Liver (tissue), 8 donors: ENCODE measurements at regions not wholly inside any gene's neighbourhood (a gene's known extent, or its start where the extent isn't known, plus 50 kb on each side); places are given as distances from the start of the nearest gene placed in this dataset.

Experiments
- DNase-seq: peaks from one replicate; pipeline ENCODE4 v3.0.0-alpha.2; 2017; ENCODE audit warnings: low spot score
- H3K27ac ChIP-seq, 2 donors: one replicate each; pipeline ENCODE4 v1.7.0; 2013; ENCODE audit warnings: inconsistent platforms in 2 of 2, low read length in 2 of 2, control low read depth in 1 of 2, low read depth in 1 of 2, mild to moderate bottlenecking in 1 of 2
- H3K27me3 ChIP-seq, 4 donors: one replicate each; pipeline versions ENCODE4 v1.6.1 to v1.7.0; 2013; ENCODE audit warnings: low read length in 3 of 4, inconsistent platforms in 1 of 4, mild to moderate bottlenecking in 1 of 4, moderate library complexity in 1 of 4; ENCODE audit not compliant: control insufficient read depth in 4 of 4, insufficient read depth in 4 of 4
- H3K36me3 ChIP-seq, 4 donors: one replicate each; pipeline versions ENCODE4 v1.6.1 to v1.7.0; 2013; ENCODE audit warnings: low read length in 3 of 4, mild to moderate bottlenecking in 3 of 4, low read depth in 1 of 4, moderate library complexity in 1 of 4; ENCODE audit not compliant: control insufficient read depth in 4 of 4, insufficient read depth in 3 of 4
- H3K4me1 ChIP-seq, 4 donors: one replicate each; pipeline versions ENCODE4 v1.6.1 to v1.7.0; 2013; ENCODE audit warnings: low read length in 3 of 4, mild to moderate bottlenecking in 3 of 4, moderate library complexity in 1 of 4; ENCODE audit not compliant: control insufficient read depth in 4 of 4, insufficient read depth in 4 of 4
- H3K4me3 ChIP-seq, 3 donors: one replicate each; pipeline versions ENCODE4 v1.6.1 to v1.7.0; 2013; ENCODE audit warnings: low read length in 3 of 3, control low read depth in 1 of 3, low read depth in 1 of 3, mild to moderate bottlenecking in 1 of 3
- H3K9ac ChIP-seq, 2 donors: one replicate each; pipeline ENCODE4 v1.7.0; 2013; ENCODE audit warnings: low read length in 2 of 2, mild to moderate bottlenecking in 2 of 2, moderate library complexity in 2 of 2, control low read depth in 1 of 2, low read depth in 1 of 2
- H3K9me3 ChIP-seq, 4 donors: one replicate each; pipeline versions ENCODE4 v1.6.1 to v1.7.0; 2013; ENCODE audit warnings: low read length in 3 of 4; ENCODE audit not compliant: control insufficient read depth in 4 of 4
- ATF3 ChIP-seq: IDR thresholded peaks from 2 replicates; pipeline ENCODE4 v1.6.1; 2016; ENCODE audit warnings: antibody characterized with exemption
- CTCF ChIP-seq: fragments of 150-350 bp; IDR thresholded peaks from 2 replicates; pipeline ENCODE4 v1.5.1; 2017; ENCODE audit warnings: improper control_type of control experiment, low read depth, low read length; ENCODE audit not compliant: missing input control
- EGR1 ChIP-seq, 2 donors: IDR thresholded peaks; 2 replicates each; pipeline ENCODE4 v1.6.1; 2016 to 2018; ENCODE audit warnings: antibody characterized with exemption in 2 of 2, low read depth in 2 of 2
- FOXA1 ChIP-seq: IDR thresholded peaks from 2 replicates; pipeline ENCODE4 v1.6.1; 2016; ENCODE audit warnings: antibody characterized with exemption
- FOXA2 ChIP-seq: IDR thresholded peaks from 2 replicates; pipeline ENCODE4 v1.6.1; 2016; ENCODE audit warnings: antibody characterized with exemption
- GABPA ChIP-seq, 2 donors: IDR thresholded peaks in 1 of 2; conservative IDR thresholded peaks in 1 of 2; 2 replicates each; pipeline ENCODE4 v1.6.1; 2016; ENCODE audit warnings: antibody characterized with exemption in 2 of 2, mild to moderate bottlenecking in 1 of 2, moderate library complexity in 1 of 2
- HNF4A ChIP-seq, 2 donors: conservative IDR thresholded peaks; 2 replicates each; pipeline ENCODE4 v1.6.1; 2016; ENCODE audit warnings: antibody characterized with exemption in 2 of 2, mild to moderate bottlenecking in 2 of 2
- HNF4G ChIP-seq: IDR thresholded peaks from 2 replicates; pipeline ENCODE4 v1.6.1; 2016; ENCODE audit warnings: antibody characterized with exemption
- JUND ChIP-seq, 2 donors: IDR thresholded peaks; 2 replicates each; pipeline ENCODE4 v1.6.1; 2016; ENCODE audit warnings: antibody characterized with exemption in 2 of 2
- MAX ChIP-seq: IDR thresholded peaks from 2 replicates; pipeline ENCODE4 v1.6.1; 2016; ENCODE audit warnings: antibody characterized with exemption
- NR2F2 ChIP-seq: IDR thresholded peaks from 2 replicates; pipeline ENCODE4 v1.6.1; 2016; ENCODE audit warnings: antibody characterized with exemption
- RAD21 ChIP-seq, 2 donors: IDR thresholded peaks; 2 replicates each; pipeline ENCODE4 v1.6.1; 2016; ENCODE audit warnings: antibody characterized with exemption in 2 of 2, mild to moderate bottlenecking in 2 of 2
- REST ChIP-seq: IDR thresholded peaks from 2 replicates; pipeline ENCODE4 v1.6.1; 2016; ENCODE audit warnings: antibody characterized with exemption, mild to moderate bottlenecking
- RXRA ChIP-seq, 2 donors: IDR thresholded peaks; 2 replicates each; pipeline ENCODE4 v1.6.1; 2017 to 2018; ENCODE audit warnings: antibody characterized with exemption in 2 of 2, mild to moderate bottlenecking in 1 of 2
- SP1 ChIP-seq: IDR thresholded peaks from 2 replicates; pipeline ENCODE4 v1.6.1; 2018; ENCODE audit warnings: antibody characterized with exemption, mild to moderate bottlenecking
- TAF1 ChIP-seq: conservative IDR thresholded peaks from 2 replicates; pipeline ENCODE4 v1.6.1; 2016; ENCODE audit warnings: antibody characterized with exemption, mild to moderate bottlenecking
- YY1 ChIP-seq: IDR thresholded peaks from 2 replicates; pipeline ENCODE4 v1.6.1; 2016; ENCODE audit warnings: antibody characterized with exemption, mild to moderate bottlenecking
- ZBTB33 ChIP-seq: IDR thresholded peaks from 2 replicates; pipeline ENCODE4 v1.6.1; 2016; ENCODE audit warnings: antibody characterized with exemption
- WGBS: extraction: QIAGEN DNeasy Blood & Tissue Kit; methylation state at CpG from one replicate; pipeline ENCODE4 v1.1.7; 2013; 5-methylcytosine and 5-hydroxymethylcytosine counted together
- donor health status: healthy.
- donor health status: healthy.
- donor health status: healthy.
- donor health status: healthy.
- donor health status: healthy.

GRCh38 chr5:56737951-56738606 lies 77.3 kb upstream of the MAP3K1 start:
- Histone ChIP-seq H3K27me3 (no peaks in the 10 kb centered on the region), H3K9me3 (no peaks in the 10 kb centered on the region), H3K4me3 (no peak overlapping the region), H3K27ac (no peak overlapping the region), H3K9ac (no peak overlapping the region), H3K36me3 (no peaks in the 10 kb centered on the region), H3K4me1 (peaks cover 0 to 3% (median 0%) of the 10 kb centered on the region in 4 donors)
- WGBS, result 82% methylated on average over 6 of the region's 6 CpGs
- no peak for DNase-seq
- TF ChIP-seq FOXA1 (no peak), JUND (IDR thresholded peaks at IDR 0.05) (no peak), RXRA (IDR thresholded peaks at IDR 0.05) (no peak), GABPA (IDR thresholded peaks at IDR 0.05 in 1 of 2, conservative IDR thresholded peaks at IDR 0.05 in 1 of 2) (no peak), CTCF (no peak), HNF4G (no peak)

- Histone ChIP-seq H3K4me1 (peaks cover 0 to 3% (median 0%) of the 10 kb centered on the region in 4 donors), H3K9me3 (no peaks in the 10 kb centered on the region), H3K27me3 (no peaks in the 10 kb centered on the region), H3K27ac (no peak overlapping the region), H3K36me3 (no peaks in the 10 kb centered on the region), H3K4me3 (no peak overlapping the region), H3K9ac (no peak overlapping the region)
- TF ChIP-seq GABPA (IDR thresholded peaks at IDR 0.05 in 1 of 2, conservative IDR thresholded peaks at IDR 0.05 in 1 of 2) (no peak), NR2F2 (no peak), RXRA (IDR thresholded peaks at IDR 0.05) (no peak), ATF3 (no peak), TAF1 (no peak), HNF4A (conservative IDR thresholded peaks at IDR 0.05) (no peak), FOXA2 (no peak), SP1 (no peak), ZBTB33 (no peak), REST (no peak), JUND (IDR thresholded peaks at IDR 0.05) (no peak), HNF4G (no peak), EGR1 (IDR thresholded peaks at IDR 0.05; ENCODE audit: low read depth in 2 of 2) (no peak), YY1 (no peak), CTCF (no peak), RAD21 (IDR thresholded peaks at IDR 0.05) (no peak), MAX (no peak), FOXA1 (no peak)
- DNase-seq, result no peak
- WGBS, result 73% methylated on average over 5 of the region's 5 CpGs
These were observed 78.2 kb upstream of the MAP3K1 start for GRCh38 chr5:56737002-56737621.
